ENCODE measurements at regions not wholly inside any gene's neighbourhood (a gene's known extent, or its start where the extent isn't known, plus 50 kb on each side); places are given as distances from the start of the nearest gene placed in this dataset.

GRCh38 chrX:39819921-39820849 lies 277.6 kb downstream of the BCOR start:
- no peak for DNase-seq

GRCh38 chrX:39820938-39821708 lies 276.6 kb downstream of the BCOR start:
- DNase-seq, result peak in 2 of 6 experiments; percentile 0 to 3

GRCh38 chrX:39821709-39822095 lies 276.1 kb downstream of the BCOR start:
- no peak for DNase-seq

- no peak for DNase-seq
Observed at GRCh38 chrX:39822133-39822748, 275.5 kb downstream of the BCOR start.

- no peak for DNase-seq
Observed at GRCh38 chrX:39823424-39823823, 274.3 kb downstream of the BCOR start.

- no peak for DNase-seq
Observed at GRCh38 chrX:39823854-39824253, 273.9 kb downstream of the BCOR start.

- no peak for DNase-seq
Observed at GRCh38 chrX:39826813-39827543, 270.8 kb downstream of the BCOR start.

GRCh38 chrX:39827951-39828350 lies 269.8 kb downstream of the BCOR start:
- DNase-seq, result no peak

- peak in 1 of 6 experiments; percentile 3 for DNase-seq
Observed at GRCh38 chrX:39828971-39829370, 268.8 kb downstream of the BCOR start.

- DNase-seq, result no peak
Observed at GRCh38 chrX:39829965-39830364, 267.8 kb downstream of the BCOR start.

- no peak for DNase-seq
Observed at GRCh38 chrX:39830414-39830813, 267.3 kb downstream of the BCOR start.

- no peak for DNase-seq
Observed at GRCh38 chrX:39832211-39832610, 265.5 kb downstream of the BCOR start.

- no peak for DNase-seq
Observed at GRCh38 chrX:39834600-39834999, 263.2 kb downstream of the BCOR start.

- DNase-seq, result no peak
Observed at GRCh38 chrX:39835241-39835640, 262.5 kb downstream of the BCOR start.

GRCh38 chrX:39835776-39836175 lies 262.0 kb downstream of the BCOR start:
- no peak for DNase-seq

GRCh38 chrX:39836802-39837420 lies 260.8 kb downstream of the BCOR start:
- DNase-seq, result no peak

GRCh38 chrX:39837688-39838087 lies 260.1 kb downstream of the BCOR start:
- DNase-seq, result no peak

- no peak for DNase-seq
Observed at GRCh38 chrX:39839371-39839770, 258.4 kb downstream of the BCOR start.

GRCh38 chrX:39840133-39840532 lies 257.6 kb downstream of the BCOR start:
- DNase-seq, result no peak

- DNase-seq, result no peak
Observed at GRCh38 chrX:39840581-39841093, 257.1 kb downstream of the BCOR start.

GRCh38 chrX:39841604-39842003 lies 256.2 kb downstream of the BCOR start:
- DNase-seq, result no peak

Measured in stimulated activated naive CD4-positive, alpha-beta T cell (primary cell).